ENCODE measurements at regions not wholly inside any gene's neighbourhood (a gene's known extent, or its start where the extent isn't known, plus 50 kb on each side); places are given as distances from the start of the nearest gene placed in this dataset.

- ChIA-PET CTCF (no interaction called here), POLR2A (no interaction called here)
- no peak for DNase-seq (ENCODE audit: low read depth, low spot score)
- no peak overlapping the region for H3K4me3 ChIP-seq (ENCODE audit: low read depth, low read length)
- no peak for TF ChIP-seq CTCF (IDR thresholded peaks at IDR 0.05; ENCODE audit: insufficient read depth, low read length, missing control alignments)
Measured at GRCh38 chr9:2923766-2924379, 80.0 kb upstream of the PUM3 start.

GRCh38 chr9:2919347-2919746, 75.5 kb upstream of the PUM3 start:
- ChIA-PET CTCF (no interaction called here), POLR2A (no interaction called here)
- no peak overlapping the region for H3K4me3 ChIP-seq (ENCODE audit: low read depth, low read length)
- TF ChIP-seq CTCF (IDR thresholded peaks at IDR 0.05; ENCODE audit: insufficient read depth, low read length, missing control alignments) = no peak
- peak; percentile 23 for DNase-seq (ENCODE audit: low read depth, low spot score)

- POLR2A ChIA-PET = no interaction called here
- CTCF ChIA-PET = no interaction called here
- DNase-seq (ENCODE audit: low read depth, low spot score) = no peak
- H3K4me3 ChIP-seq (ENCODE audit: low read depth, low read length) = no peak overlapping the region
- TF ChIP-seq CTCF (IDR thresholded peaks at IDR 0.05; ENCODE audit: insufficient read depth, low read length, missing control alignments) = no peak
Measured at GRCh38 chr9:2916382-2916985, 72.6 kb upstream of the PUM3 start.

GRCh38 chr9:2913026-2913425, 69.1 kb upstream of the PUM3 start:
- TF ChIP-seq CTCF (IDR thresholded peaks at IDR 0.05; ENCODE audit: insufficient read depth, low read length, missing control alignments) = no peak
- CTCF ChIA-PET = no interaction called here
- DNase-seq (ENCODE audit: low read depth, low spot score) = no peak
- no peak overlapping the region for H3K4me3 ChIP-seq (ENCODE audit: low read depth, low read length)
- POLR2A ChIA-PET = no interaction called here

- POLR2A ChIA-PET = no interaction called here
- CTCF ChIA-PET = no interaction called here
- no peak for TF ChIP-seq CTCF (IDR thresholded peaks at IDR 0.05; ENCODE audit: insufficient read depth, low read length, missing control alignments)
- no peak for DNase-seq (ENCODE audit: low read depth, low spot score)
- H3K4me3 ChIP-seq (ENCODE audit: low read depth, low read length) = no peak overlapping the region
Measured at GRCh38 chr9:2907411-2907810, 63.5 kb upstream of the PUM3 start.

GRCh38 chr9:2904242-2904930, 60.5 kb upstream of the PUM3 start:
- no peak for DNase-seq (ENCODE audit: low read depth, low spot score)
- ChIA-PET CTCF (interaction anchor here (1.2 kb wide), 1 partner anchor 45 kb away, joined by 4 read pairs; no protein-coding TSS in a partner anchor), POLR2A (no interaction called here)
- no peak overlapping the region for H3K4me3 ChIP-seq (ENCODE audit: low read depth, low read length)
- TF ChIP-seq CTCF (IDR thresholded peaks at IDR 0.05; ENCODE audit: insufficient read depth, low read length, missing control alignments) = no peak

All from AG04449 (cell line).